ENCODE measurements at regions not wholly inside any gene's neighbourhood (a gene's known extent, or its start where the extent isn't known, plus 50 kb on each side); places are given as distances from the start of the nearest gene placed in this dataset.

GRCh38 chr11:122440811-122441665, 214.5 kb upstream of the UBASH3B start:
- TF ChIP-seq CREB1 (IDR thresholded peaks at IDR 0.05; ENCODE audit: low read depth) (no peak), MAX (IDR thresholded peaks at IDR 0.05) (no peak; the same call in 1 of the 2 replicates), TCF12 (IDR thresholded peaks at IDR 0.05; ENCODE audit: low read depth) (no peak; the same call in 1 of the 2 replicates)
